ENCODE measurements at regions not wholly inside any gene's neighbourhood (a gene's known extent, or its start where the extent isn't known, plus 50 kb on each side); places are given as distances from the start of the nearest gene placed in this dataset.

DNA sequence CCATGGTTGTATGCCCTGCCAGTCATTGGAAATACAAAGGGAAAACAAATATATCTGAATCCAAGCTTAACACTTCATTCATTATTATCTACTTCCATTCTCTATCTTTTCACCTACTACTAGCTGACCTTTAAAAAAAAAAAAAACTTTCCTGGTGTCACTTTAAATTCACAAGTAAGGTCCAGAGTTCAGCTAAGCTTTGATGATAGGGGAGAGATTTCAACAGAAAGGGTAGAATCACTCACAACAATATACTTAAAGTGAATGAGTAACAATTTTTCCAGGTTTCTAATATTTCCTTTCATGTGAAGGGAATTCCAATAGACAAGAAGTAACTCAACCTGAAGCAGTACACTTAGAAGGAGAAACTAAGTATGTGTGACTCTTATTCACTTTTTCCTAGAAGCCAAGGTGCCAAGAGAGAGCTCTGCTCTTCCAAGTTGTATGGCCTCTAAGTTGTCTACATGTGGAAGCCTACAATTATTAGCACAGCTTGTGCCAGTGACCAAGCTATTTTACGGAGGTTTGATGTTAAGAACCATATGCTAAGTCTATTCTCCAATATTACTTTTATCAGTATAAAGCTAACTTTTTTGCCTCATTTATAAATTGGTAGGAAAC is 371.7 kb downstream of the TENT5A start:
- H4K20me1 ChIP-seq (ENCODE audit: control insufficient read depth, insufficient read depth, low read depth, low read length), result no peaks in the 10 kb centered on the region
- no peaks in the 10 kb centered on the region for H3K9me3 ChIP-seq (ENCODE audit: control insufficient read depth, insufficient read depth, low read length)
- H3F3A ChIP-seq (ENCODE audit: control insufficient read depth, insufficient read depth), result no peaks in the 10 kb centered on the region
- H3K4me3 ChIP-seq (ENCODE audit: low read length), result no peak overlapping the region
- no peak overlapping the region for H3K4me2 ChIP-seq (ENCODE audit: low read length)
- no peak for TF ChIP-seq EZH2phosphoT487 (IDR thresholded peaks at IDR 0.05; ENCODE audit: borderline replicate concordance, low read length)
- TF ChIP-seq, protein P1, sequence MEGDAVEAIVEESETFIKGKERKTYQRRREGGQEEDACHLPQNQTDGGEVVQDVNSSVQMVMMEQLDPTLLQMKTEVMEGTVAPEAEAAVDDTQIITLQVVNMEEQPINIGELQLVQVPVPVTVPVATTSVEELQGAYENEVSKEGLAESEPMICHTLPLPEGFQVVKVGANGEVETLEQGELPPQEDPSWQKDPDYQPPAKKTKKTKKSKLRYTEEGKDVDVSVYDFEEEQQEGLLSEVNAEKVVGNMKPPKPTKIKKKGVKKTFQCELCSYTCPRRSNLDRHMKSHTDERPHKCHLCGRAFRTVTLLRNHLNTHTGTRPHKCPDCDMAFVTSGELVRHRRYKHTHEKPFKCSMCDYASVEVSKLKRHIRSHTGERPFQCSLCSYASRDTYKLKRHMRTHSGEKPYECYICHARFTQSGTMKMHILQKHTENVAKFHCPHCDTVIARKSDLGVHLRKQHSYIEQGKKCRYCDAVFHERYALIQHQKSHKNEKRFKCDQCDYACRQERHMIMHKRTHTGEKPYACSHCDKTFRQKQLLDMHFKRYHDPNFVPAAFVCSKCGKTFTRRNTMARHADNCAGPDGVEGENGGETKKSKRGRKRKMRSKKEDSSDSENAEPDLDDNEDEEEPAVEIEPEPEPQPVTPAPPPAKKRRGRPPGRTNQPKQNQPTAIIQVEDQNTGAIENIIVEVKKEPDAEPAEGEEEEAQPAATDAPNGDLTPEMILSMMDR (IDR thresholded peaks at IDR 0.05; ENCODE audit: low read depth, low read length, poor library complexity, severe bottlenecking), result no peak
- H3K27me3 ChIP-seq (ENCODE audit: control insufficient read depth, low read length), result no peaks in the 10 kb centered on the region
- H3K36me3 ChIP-seq (ENCODE audit: control insufficient read depth, low read length), result no peaks in the 10 kb centered on the region
- no peaks in the 10 kb centered on the region for H3K9me2 ChIP-seq (replicated peaks; ENCODE audit: control insufficient read depth, low read length)
- H3K4me1 ChIP-seq (ENCODE audit: control insufficient read depth, low read length), result no peaks in the 10 kb centered on the region
- H3K27ac ChIP-seq (ENCODE audit: low read depth, low read length), result no peak overlapping the region
- H3K79me2 ChIP-seq (ENCODE audit: control insufficient read depth, low read length), result no peaks in the 10 kb centered on the region

DNA sequence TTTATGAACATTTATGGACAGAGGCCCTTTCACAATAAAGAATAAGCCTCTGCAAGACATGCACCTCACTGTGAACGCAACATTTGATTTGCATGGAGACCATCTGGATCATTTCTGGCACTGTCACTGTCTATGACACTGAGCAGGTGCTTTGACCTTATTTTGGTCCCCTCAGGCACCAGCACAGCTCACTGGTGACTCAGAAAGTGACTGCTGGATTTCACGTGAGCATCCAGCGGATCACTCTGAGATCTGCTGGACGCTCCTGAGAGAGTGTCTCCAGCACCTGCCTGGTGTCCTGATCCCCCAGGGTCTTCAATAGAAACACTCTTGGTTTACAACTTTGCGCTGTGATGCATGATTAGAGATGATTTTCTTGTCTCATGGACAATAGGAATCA is 375.7 kb downstream of the TENT5A start:
- TF ChIP-seq, protein P1 (IDR thresholded peaks at IDR 0.05; ENCODE audit: low read depth, low read length, poor library complexity, severe bottlenecking), result no peak
- TF ChIP-seq EZH2phosphoT487 (IDR thresholded peaks at IDR 0.05; ENCODE audit: borderline replicate concordance, low read length), result no peak
- Histone ChIP-seq H3K4me2 (ENCODE audit: low read length) (no peak overlapping the region), H3K27me3 (ENCODE audit: control insufficient read depth, low read length) (no peaks in the 10 kb centered on the region), H3K4me3 (ENCODE audit: low read length) (no peak overlapping the region), H3K79me2 (ENCODE audit: control insufficient read depth, low read length) (no peaks in the 10 kb centered on the region), H4K20me1 (ENCODE audit: control insufficient read depth, insufficient read depth, low read depth, low read length) (no peaks in the 10 kb centered on the region), H3K4me1 (ENCODE audit: control insufficient read depth, low read length) (no peaks in the 10 kb centered on the region), H3K9me2 (replicated peaks; ENCODE audit: control insufficient read depth, low read length) (no peaks in the 10 kb centered on the region), H3K27ac (ENCODE audit: low read depth, low read length) (no peak overlapping the region), H3K9me3 (ENCODE audit: control insufficient read depth, insufficient read depth, low read length) (no peaks in the 10 kb centered on the region), H3F3A (ENCODE audit: control insufficient read depth, insufficient read depth) (no peaks in the 10 kb centered on the region), H3K36me3 (ENCODE audit: control insufficient read depth, low read length) (no peaks in the 10 kb centered on the region)

DNA sequence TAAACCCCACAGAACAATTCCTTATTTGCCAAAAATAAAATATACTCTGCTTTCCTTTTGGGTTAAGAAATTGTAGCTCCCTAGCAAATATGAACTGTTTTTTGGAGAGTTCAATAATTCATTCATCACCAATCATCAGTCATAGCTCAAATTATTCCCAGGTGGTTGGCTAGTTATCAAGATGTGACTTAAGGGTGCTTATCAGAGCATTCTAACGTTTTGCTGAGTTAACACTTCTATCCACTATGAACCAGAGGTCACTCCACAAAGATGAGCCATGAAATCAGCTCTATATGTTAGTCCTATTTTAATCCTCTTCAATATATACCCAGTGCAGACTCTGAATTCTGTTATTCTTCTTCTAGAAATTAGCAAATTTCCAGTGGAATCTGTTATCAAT is 379.1 kb downstream of the TENT5A start:
- no peaks in the 10 kb centered on the region for H3K9me2 ChIP-seq (replicated peaks; ENCODE audit: control insufficient read depth, low read length)
- H3K4me3 ChIP-seq (ENCODE audit: low read length), result no peak overlapping the region
- H3K4me1 ChIP-seq (ENCODE audit: control insufficient read depth, low read length), result no peaks in the 10 kb centered on the region
- no peak overlapping the region for H3K4me2 ChIP-seq (ENCODE audit: low read length)
- no peaks in the 10 kb centered on the region for H3K79me2 ChIP-seq (ENCODE audit: control insufficient read depth, low read length)
- H3K9me3 ChIP-seq (ENCODE audit: control insufficient read depth, insufficient read depth, low read length), result no peaks in the 10 kb centered on the region
- no peak overlapping the region for H3K27ac ChIP-seq (ENCODE audit: low read depth, low read length)
- H3K27me3 ChIP-seq (ENCODE audit: control insufficient read depth, low read length), result no peaks in the 10 kb centered on the region
- H4K20me1 ChIP-seq (ENCODE audit: control insufficient read depth, insufficient read depth, low read depth, low read length), result no peaks in the 10 kb centered on the region
- H3K36me3 ChIP-seq (ENCODE audit: control insufficient read depth, low read length), result no peaks in the 10 kb centered on the region
- TF ChIP-seq, protein P1 (IDR thresholded peaks at IDR 0.05; ENCODE audit: low read depth, low read length, poor library complexity, severe bottlenecking), result no peak
- TF ChIP-seq EZH2phosphoT487 (IDR thresholded peaks at IDR 0.05; ENCODE audit: borderline replicate concordance, low read length), result no peak
- no peaks in the 10 kb centered on the region for H3F3A ChIP-seq (ENCODE audit: control insufficient read depth, insufficient read depth)

Measured in DOHH2 (cell line).